GF-D8 (cell line): ENCODE measurements at regions not wholly inside any gene's neighbourhood (a gene's known extent, or its start where the extent isn't known, plus 50 kb on each side); places are given as distances from the start of the nearest gene placed in this dataset.

Source experiments
- DNase-seq: peaks from one replicate; lab custom pipeline; 2025; lab: John Stamatoyannopoulos, UW

DNA sequence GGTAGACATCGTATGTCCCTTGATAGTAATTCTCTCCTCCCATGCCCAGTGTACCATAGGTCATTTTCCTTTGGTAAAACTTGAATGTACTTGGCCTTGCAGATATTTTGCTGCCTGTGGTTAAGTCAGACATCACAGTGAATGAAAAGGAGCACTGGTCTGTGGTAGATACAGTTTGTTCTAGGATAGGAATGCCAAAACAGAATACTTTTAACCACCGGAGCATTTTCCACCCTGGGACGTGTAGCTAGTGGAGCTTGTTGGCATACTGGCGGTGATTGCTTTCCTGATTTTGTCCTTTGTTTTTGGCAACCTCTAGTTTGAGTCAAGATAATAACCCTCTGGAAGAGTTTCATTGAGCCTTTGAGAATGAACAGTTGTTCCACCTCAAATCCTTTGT, 92.0 kb upstream of the BMPER start:
- DNase-seq: no peak

DNA sequence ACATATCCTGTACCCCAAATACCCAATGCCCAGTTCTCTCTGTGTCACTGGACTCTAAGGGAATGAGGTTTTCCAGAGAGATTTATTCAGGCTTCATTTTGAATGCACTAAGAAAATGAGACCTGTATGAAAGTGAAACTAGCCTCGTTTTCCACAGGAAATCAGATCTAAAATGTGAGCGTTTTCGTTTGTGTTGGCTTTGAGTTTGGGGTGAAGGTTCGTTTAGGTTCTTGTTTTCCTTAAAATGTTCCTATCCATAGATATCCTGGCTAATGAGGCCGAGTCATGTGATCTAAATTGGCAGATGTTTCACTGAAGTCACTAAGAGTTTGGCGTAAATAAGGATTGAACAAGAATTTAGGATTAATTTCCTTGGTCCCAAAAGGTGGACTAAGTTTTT, 90.9 kb upstream of the BMPER start:
- DNase-seq: no peak

DNA sequence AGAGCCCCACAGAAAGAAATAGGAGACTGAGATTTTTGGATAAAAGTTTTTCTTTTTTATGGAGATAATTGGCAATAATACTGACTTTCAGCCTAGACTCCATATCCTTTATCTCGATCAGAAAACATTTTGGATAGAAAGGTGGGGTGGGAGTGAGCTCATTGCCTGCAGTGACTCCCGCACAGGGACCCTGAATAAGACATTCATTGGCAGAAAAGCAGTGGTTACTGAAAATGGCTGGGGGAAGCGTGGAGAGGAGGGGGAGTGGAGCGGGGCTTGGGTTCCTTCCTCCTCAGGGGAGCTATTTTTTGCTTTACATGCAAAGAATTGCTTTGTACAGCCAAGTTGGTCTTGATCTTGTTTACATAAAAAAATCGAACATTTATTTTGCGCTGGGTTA, 90.4 kb upstream of the BMPER start:
- no peak for DNase-seq

DNA sequence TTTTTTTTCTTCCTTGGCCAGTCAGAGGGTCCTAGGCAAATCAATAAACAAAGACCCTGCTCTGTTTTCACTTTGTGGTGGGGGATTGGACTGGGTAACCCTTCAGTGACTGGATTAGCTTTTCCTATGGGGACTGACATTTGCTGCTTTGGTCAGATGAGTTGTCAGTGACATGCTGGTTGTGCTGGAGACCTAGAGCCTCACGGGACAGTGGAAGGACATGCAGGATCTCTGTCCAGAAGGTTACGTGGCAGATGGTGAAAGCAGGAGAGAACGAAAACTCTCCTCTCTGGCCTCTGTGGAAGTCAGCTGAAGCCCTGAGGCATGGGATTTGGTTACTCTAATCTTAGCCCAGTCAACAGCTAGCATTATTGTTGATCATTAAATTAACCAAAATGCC, 90.0 kb upstream of the BMPER start:
- no peak for DNase-seq

DNA sequence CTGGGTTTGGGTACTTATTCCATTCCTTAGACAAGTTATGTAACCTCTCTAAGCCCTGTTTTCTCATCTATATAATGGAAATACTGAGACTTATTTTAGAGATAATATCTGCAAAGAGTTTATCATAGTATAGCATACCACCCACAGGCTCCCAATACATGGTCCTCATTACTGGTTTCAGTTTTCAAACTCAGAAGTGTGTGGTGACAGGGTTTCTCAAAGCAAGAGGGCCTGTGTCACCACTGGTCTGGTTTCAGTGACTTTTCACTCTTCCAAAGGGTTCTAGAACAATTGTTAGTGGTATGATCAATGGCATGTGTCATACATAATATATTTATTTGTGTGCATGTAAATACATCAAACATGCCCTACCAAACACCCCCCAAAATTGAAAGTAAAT, 89.2 kb upstream of the BMPER start:
- DNase-seq: no peak

DNA sequence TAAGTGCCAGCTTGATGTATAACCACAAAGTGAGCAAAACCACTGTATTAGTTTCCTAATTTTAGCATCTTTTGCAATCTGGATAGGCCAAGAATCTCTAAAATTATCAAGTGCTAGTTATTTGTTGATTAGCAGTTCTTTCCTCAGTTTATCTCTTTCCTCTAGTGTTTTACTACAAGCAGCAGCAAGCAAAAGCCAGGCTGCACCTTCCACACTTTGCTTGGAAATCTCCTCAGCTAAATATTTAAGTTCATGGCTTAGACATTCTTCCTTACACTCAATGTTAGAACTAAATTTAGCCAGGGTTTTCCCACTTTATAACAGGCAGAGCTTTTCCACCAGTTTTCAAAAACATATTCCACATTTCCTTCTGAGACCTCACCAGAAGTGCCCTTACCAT, 85.7 kb upstream of the BMPER start:
- DNase-seq: no peak

DNA sequence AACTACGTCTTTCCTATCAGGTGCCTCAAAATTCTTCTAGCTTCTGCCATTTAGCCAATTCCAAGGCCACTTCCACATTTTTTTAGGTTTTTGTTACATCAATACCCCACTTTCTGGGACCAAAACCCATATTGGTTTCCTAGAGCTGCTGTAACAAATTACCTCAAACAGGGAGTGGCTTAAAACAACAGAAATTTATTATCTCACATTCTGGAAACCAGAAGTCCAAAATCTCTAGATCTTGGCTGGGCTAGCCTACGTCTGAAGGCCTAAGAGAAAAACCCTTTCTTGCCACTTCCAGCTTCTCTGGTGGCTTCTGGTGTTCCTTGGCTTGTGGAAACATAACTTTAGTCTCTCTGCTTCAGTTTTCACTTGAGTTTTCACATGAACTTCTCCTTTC, 85.1 kb upstream of the BMPER start:
- no peak for DNase-seq

DNA sequence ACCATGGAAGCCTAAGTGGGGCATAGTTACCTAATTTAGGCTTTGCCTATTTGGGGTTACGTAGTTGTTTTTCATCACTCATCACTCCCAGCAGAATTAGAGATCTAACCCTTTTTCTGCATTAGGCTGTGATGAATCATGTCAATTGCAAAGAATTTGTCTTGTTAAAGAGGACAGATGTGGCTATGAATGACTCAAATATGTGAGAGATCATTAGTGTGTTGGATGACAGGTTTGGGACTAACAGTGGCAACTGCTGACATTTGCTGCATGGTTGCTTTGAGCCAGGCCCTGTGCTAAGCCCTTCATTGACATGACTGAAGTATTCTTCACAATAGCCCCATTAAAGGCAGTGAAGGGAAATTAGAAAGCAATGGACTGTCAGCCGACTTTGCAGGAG, 83.4 kb upstream of the BMPER start:
- no peak for DNase-seq

DNA sequence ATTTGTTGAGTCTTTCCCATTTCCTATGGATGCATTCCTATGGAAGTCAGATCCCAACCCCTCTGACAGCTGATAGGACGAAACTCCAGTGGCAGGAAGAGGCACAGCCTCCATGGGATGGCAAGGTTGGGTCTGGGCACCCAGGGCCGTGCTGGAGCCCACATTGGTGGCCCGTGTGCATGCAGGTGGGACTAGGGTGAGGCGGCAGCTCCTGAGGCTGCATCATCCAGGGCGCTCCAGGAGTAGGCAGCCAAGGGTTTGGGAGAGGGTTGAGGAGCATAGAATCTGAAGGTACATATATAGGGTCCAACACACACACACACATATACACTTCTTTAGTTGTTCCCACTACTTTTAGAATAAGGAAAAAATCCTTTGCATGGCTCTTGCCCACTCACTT, 81.4 kb upstream of the BMPER start:
- DNase-seq: no peak

DNA sequence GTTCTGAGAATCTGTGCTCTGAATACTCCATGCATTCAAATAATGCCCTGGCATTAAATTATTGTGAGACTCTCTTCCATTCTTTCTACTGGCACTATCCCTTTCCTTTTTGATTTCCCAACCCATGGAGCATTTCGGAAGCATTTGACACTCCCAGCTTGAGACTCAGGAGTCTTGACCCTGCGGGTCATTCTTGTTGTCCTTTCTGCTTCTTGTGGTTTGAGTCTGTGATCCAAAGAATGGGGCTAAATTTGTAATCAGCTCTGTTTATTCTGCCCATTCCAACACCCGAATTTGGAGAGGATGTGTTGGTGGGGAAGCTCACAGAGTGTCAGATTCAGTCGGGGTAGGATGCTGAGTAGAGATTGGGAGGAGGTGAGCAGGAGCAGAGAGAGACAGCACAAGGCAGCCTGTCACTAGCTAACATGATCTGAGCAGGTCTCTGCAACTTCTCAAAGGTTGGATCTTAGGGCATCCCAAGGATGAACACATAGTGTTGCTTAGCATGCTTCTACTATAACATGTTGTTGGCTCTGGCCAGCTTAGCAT, 80.4 kb upstream of the BMPER start:
- DNase-seq: no peak

DNA sequence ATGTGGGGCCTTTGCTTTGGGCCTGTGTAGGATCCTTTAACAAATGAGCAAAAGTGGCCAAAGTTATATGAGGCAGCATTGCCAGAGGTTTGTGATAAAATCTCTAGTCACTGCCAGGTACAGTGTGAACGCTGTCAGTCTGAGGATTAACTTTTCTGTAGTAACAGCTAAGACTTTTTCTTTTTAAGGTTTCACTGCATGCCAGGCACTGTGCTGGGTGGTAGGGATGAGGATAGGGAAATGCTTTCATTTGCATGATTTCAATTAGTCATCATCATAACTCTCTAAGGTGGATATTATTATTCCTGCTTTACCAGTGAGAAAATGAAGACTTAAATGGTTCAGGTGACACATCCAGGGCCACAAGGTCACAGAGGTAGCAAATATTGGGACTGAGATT, 79.7 kb upstream of the BMPER start:
- no peak for DNase-seq

DNA sequence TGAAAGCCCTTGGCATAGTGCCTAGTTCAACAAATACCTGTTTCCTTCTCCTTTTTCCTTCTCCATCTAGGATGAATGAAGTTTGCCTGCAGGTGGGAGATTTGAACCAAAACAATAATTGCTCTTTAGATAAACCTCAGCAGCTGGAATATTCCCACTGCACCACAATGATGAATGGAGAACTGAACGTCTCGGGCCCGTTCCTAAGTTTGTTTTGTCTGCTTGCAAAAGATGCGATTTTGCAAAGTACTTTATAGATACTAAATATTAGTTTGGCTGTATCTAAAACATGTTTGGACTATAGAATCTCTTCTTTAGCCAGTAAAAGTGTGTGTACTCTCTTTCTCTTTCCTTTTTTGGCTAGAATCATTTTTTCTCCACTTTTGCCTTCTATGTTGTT, 75.8 kb upstream of the BMPER start:
- DNase-seq: no peak

DNA sequence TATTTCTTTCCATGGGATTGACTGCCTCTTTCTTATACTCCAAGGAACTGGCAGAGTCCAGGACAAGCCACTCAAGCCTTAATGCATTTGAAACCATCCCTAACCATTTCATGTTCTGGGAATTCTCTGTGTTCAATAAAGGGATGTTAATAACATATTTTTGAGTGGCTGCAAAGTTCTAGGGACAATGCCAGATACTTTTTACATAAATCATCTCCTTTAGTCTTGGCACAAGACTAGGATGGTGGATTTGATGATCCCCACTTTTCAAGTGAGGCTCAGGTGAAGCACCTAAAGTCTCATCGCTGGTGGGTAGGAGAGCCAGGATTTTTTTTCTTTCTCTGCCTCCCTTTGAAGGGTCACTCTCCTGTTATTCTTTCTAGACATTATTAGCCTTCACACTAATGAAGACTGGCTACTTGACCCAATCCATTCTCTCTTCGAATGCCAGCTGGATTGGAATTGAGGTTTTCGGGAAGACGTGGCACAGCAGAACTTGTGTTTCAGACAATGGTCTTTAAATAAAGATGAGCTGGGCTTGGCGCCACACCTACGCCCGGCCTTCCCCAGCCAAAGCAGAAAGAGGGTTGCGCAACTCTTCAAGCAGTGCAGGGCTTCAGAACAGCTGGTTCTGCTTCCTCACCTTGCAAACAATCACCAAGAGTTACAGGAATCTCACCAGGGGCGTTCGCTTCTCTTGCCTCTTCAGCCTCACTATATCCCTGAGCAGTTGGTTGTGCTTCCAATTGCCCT, 73.8 kb upstream of the BMPER start:
- no peak for DNase-seq

DNA sequence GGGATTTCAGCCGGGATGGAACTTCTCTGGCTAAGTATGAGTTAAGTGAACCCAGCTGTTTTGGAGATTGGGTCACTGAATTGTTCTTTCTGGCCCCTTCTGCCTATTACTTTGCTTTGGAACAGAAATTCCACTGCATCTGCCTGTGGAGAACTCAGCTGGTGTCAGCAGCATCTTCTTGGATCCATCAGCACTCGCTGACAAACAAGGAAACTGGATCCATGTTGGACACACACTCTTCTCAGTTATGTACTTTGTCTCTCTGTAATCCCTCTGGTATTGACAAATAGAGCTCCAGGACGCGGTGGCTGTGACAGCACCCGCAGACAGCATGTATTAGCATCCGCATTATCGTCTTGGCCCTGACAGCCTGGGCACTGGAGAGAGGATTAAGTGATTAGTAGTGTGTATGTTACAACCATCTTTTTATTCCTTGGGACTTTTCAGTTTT, 73.0 kb upstream of the BMPER start:
- no peak for DNase-seq

DNA sequence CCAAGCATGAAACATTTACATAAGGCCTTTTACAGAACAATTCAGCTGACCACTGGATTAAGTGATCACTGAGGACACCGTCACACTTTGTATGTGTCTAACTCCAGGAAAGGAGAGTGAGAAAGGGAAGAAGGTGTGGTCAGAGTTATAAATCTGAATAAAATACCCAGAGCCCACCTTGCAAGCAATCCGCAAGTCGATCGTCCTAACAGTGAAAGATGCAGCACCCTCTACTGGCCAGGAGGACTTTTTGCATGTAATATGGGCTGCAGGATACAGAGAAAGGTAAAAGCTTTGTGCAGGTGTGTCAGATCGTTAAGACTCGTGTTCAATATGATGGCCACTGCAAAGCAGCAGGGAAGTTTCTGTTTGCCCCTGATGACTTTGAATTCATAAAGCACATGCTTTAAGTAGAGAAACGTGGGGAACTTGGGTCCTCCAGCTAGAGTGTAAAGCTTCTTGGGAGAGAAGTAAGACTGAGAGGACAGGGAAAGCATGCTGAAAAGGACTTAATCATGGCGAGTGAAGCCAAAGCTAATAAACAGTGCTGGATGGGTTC, 68.5 kb upstream of the BMPER start:
- no peak for DNase-seq

DNA sequence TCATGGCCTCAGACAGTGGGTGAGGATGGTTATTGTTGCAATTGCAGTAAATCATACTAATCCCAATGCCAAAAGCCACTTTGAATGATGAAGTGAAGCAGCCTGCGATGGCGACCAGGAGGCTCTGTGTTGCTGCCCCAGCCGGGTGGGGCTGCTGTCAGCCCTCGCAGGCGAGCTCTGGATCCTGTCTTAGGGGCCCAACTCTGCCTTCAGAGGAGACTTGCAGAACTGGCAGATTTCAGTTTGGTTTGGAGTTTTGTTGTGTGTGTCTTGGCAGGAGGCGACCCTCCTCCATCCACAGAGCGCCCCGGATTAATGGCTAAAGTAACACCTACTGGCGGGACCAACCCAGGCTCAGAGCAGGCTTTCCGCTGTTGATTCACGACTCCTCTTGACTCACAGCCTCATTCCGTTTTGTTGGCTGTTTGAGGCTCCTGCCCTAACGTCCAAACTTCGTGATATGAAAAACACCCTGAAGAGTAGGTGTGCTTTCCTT, 67.9 kb upstream of the BMPER start:
- DNase-seq: no peak

DNA sequence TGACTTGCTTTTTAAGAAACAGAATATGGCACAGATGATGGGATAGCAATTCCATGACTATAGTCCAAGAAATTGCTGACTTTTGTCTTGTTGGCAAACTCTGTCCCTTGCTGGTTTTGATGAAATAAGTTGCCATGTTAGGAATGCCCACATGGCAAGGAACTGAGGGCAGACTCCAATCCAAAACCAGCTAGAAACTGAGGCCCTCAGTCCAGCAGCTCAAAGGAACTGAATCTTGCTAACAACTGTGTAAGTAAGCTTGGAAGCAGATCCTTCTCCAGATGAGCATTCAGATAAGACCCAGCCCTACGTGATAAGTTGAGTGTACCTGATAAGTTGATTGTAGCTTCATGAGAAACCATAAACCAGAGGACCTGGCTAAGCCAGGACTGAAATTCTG, 64.3 kb upstream of the BMPER start:
- DNase-seq: no peak

DNA sequence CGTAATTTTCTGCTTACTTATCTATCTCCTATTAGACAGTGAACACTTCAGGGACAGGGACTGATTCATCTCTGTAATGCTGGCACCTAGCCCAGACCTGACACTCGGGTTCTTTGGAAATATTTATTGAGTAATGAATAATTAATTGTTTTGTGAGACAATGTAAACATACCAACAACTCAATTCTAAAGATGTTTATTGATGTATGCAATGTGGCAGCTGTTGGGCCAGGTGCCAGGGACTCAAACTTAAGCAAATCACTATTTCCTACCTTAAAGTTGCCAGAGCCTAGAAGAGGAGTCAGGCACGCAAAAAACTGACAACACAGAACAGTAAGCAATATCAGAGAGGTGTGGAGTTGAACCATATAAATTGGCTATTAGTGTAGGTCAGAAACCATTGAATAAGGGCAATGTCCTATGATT, 63.6 kb upstream of the BMPER start:
- DNase-seq: no peak

DNA sequence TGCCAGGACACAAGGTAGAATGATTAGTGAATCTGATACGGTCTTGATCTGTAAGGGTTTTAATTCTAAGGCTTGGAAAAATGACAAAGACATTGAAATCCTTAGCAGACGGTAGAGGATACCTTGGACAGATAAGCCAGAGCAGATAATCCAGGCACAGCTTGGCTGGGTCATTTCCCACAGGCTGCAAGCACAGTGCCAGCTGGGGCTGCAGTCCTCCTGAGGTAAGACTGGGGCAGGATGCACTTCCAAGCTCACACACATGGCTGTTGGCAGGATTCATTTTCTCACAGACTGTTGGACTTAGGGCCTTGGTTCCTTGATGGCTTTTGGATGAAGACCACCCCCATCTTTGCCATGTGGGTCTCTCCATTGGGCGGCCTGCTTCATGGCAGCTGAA, 63.2 kb upstream of the BMPER start:
- no peak for DNase-seq

DNA sequence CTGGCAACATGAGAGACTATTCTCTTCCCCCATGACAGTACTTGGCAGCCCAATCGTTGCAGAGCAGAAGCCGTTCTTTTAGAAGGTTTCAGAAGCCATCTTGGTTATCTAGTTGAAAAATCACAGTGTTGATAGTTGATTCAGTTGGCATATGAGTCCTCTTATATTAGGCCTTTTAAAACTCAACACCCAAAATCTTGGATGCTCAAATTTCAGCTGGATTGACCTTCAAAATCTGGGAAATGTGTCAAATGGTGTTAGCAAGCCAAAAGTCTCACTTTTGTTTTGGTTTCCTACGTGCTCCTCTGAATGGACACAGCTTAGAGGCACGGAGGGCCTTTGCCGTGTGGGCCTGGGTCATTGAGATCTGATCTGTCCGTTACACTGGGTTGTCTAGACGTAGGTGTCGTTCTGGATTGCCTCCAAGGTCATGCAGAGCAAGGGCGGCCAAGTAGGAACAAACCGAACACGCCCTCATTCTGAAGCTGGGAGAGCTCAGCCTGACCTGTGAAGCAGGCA, 59.3 kb upstream of the BMPER start:
- no peak for DNase-seq

DNA sequence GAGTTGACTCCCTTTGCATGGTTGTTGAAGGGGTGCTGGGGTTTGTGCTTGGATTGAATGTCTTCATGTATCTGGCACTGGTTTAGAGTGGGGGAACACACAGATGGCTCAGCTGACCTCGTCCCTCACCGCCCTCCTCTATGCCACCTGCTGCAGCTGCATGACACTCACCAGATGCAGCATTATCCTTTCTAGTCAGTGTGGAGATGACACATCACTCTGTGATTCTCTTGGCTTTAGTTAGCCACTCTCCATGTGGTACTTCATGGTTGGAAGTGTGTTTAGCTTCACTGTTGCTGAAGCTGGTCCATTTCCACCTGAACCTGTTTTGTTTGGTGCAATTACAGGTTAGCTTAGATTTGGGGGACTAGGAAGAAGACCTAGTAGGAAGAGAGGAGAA, 56.3 kb upstream of the BMPER start:
- DNase-seq: no peak

DNA sequence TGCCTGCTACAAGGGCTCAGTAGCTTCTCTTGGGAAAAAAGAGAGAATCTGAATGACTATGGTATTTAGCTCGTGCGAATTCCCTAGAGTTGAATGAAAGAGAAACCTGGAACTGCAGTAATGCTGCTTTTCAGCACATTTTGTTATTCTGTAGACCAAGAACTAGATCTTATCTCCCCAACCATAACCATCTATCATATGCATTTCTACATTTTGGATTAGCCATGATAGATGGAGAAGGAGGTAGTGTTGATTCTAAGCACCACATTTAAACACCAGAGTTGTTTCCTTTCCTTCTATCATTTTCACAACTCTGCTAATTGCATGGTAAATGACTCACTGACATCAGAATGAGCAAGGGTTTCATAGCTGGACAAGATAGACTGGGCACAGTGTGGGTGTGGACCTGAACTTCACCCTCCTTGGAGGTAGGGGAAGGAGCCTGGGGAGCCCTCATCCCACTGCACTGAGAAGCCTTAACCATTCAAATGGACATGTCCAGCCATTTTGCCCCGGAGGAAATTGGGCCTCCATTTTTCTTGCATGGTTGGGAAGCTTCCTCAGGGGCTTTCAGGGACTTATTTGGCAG, 55.3 kb upstream of the BMPER start:
- no peak for DNase-seq

DNA sequence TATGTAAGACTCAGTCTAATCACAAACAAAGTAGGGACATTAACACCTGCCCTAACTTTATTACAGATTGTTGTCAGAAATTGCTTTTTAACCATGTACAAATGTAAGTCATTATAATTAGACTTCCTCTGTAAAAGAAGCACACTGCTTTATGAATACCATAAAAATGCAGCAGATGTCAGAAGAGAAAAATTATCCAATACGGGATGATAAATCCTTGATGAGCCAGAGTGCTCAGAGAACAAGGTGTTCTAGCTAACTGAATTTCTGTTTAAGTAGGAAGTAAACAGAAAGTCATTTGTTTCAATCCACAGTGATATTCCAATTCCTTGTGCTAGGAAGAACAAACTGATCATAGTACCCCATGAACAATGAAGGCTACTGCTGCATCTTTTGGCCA, 54.6 kb upstream of the BMPER start:
- no peak for DNase-seq
